ENCODE measurements at regions not wholly inside any gene's neighbourhood (a gene's known extent, or its start where the extent isn't known, plus 50 kb on each side); places are given as distances from the start of the nearest gene placed in this dataset.

DNA sequence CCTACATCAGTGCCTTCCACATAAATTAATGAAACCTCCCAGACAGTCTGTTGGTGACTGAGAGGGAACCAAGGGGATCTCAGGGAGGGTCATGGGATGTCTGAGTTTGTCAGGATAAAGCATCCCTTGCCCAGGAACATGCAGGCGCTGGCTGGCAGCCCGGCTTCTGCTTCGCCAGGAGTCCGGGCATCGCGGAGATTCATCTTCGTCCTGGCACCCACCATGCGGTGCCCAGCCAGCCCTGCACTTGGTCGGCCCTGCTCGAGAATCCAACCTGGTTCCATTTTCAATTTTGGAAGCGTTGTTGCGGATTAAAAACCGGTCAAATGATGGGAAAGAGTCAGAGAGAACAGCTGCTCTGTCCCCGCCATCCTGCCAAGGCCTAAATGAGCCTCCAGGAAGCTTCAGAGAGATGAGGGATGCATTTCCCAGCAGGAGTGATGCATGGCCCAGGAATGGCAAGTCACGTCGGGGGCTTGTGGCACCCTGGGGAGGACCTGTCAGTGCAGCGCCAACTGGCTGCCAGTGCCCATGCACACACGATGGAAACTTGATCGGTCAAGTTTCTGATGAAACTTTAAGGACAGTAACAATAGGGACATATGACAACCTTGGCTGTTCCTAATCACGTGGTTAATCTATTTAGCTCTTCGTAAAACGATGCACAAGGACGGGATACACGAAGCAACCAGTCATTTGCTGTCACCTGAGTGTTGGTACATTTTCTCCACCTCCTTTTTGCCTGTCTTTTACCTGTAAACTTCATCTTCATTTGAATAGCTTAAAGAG, 260.8 kb upstream of the MKI67 start:
- H4K20me1 ChIP-seq (ENCODE audit: control insufficient read depth, insufficient read depth, low read depth, low read length): no peaks in the 10 kb centered on the region
- no peaks in the 10 kb centered on the region for H3K36me3 ChIP-seq (ENCODE audit: control insufficient read depth, low read length)
- H3K4me3 ChIP-seq (ENCODE audit: low read length): no peak overlapping the region
- no peaks in the 10 kb centered on the region for H3K4me1 ChIP-seq (ENCODE audit: control insufficient read depth, low read length)
- TF ChIP-seq EZH2phosphoT487 (IDR thresholded peaks at IDR 0.05; ENCODE audit: borderline replicate concordance, low read length): no peak
- TF ChIP-seq, protein P1, sequence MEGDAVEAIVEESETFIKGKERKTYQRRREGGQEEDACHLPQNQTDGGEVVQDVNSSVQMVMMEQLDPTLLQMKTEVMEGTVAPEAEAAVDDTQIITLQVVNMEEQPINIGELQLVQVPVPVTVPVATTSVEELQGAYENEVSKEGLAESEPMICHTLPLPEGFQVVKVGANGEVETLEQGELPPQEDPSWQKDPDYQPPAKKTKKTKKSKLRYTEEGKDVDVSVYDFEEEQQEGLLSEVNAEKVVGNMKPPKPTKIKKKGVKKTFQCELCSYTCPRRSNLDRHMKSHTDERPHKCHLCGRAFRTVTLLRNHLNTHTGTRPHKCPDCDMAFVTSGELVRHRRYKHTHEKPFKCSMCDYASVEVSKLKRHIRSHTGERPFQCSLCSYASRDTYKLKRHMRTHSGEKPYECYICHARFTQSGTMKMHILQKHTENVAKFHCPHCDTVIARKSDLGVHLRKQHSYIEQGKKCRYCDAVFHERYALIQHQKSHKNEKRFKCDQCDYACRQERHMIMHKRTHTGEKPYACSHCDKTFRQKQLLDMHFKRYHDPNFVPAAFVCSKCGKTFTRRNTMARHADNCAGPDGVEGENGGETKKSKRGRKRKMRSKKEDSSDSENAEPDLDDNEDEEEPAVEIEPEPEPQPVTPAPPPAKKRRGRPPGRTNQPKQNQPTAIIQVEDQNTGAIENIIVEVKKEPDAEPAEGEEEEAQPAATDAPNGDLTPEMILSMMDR (IDR thresholded peaks at IDR 0.05; ENCODE audit: low read depth, low read length, poor library complexity, severe bottlenecking): no peak
- no peaks in the 10 kb centered on the region for H3K9me2 ChIP-seq (replicated peaks; ENCODE audit: control insufficient read depth, low read length)
- H3K9me3 ChIP-seq (ENCODE audit: control insufficient read depth, insufficient read depth, low read length): no peaks in the 10 kb centered on the region
- no peaks in the 10 kb centered on the region for H3K79me2 ChIP-seq (ENCODE audit: control insufficient read depth, low read length)
- H3K4me2 ChIP-seq (ENCODE audit: low read length): no peak overlapping the region
- no peaks in the 10 kb centered on the region for H3F3A ChIP-seq (ENCODE audit: control insufficient read depth, insufficient read depth)
- no peaks in the 10 kb centered on the region for H3K27me3 ChIP-seq (ENCODE audit: control insufficient read depth, low read length)
- no peak overlapping the region for H3K27ac ChIP-seq (ENCODE audit: low read depth, low read length)

DNA sequence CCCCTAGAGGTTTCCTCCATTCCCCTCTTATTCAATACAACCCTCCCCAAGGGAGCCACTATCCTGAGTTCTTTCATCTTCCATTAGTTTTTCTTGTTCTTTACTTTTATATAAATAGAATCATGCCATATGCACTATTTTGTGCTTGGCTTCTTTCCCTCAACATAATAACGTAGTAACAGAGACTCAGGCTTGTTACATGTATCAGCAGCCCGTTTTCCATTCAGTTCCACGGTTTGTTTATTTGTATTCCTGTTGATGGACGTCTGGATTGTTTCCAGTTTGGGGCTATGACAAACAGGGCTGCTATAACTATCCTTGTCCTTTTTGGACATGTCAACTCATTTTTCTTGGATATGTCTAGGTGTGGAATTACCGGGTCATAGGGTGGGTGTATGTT, 264.4 kb upstream of the MKI67 start:
- Histone ChIP-seq H3K4me3 (ENCODE audit: low read length) (no peak overlapping the region), H3K9me2 (replicated peaks; ENCODE audit: control insufficient read depth, low read length) (no peaks in the 10 kb centered on the region), H4K20me1 (ENCODE audit: control insufficient read depth, insufficient read depth, low read depth, low read length) (no peaks in the 10 kb centered on the region), H3F3A (ENCODE audit: control insufficient read depth, insufficient read depth) (no peaks in the 10 kb centered on the region), H3K4me1 (ENCODE audit: control insufficient read depth, low read length) (no peaks in the 10 kb centered on the region), H3K79me2 (ENCODE audit: control insufficient read depth, low read length) (no peaks in the 10 kb centered on the region), H3K36me3 (ENCODE audit: control insufficient read depth, low read length) (no peaks in the 10 kb centered on the region), H3K9me3 (ENCODE audit: control insufficient read depth, insufficient read depth, low read length) (no peaks in the 10 kb centered on the region), H3K27me3 (ENCODE audit: control insufficient read depth, low read length) (no peaks in the 10 kb centered on the region), H3K4me2 (ENCODE audit: low read length) (no peak overlapping the region), H3K27ac (ENCODE audit: low read depth, low read length) (no peak overlapping the region)
- TF ChIP-seq, protein P1 (IDR thresholded peaks at IDR 0.05; ENCODE audit: low read depth, low read length, poor library complexity, severe bottlenecking): no peak
- TF ChIP-seq EZH2phosphoT487 (IDR thresholded peaks at IDR 0.05; ENCODE audit: borderline replicate concordance, low read length): no peak

DNA sequence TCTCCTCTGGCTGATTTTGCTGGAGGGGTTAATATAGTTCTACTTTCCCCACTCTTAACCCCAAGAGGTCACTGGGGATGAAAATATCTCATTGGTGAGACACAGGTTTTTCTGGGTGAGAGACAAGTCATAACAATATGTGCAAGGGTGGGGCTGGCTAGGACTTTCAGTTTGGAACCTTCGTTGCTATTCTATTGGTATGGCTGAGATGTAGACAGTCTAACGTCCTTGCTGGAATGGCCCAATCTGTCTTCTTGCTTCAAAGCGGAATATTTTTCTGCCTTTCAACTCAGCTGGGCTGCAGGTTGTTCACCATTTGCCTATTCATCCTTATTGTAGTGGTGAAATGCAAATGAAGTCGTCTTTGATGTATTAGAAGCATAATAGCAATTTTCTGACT, 267.3 kb upstream of the MKI67 start:
- Histone ChIP-seq H3K36me3 (ENCODE audit: control insufficient read depth, low read length) (no peaks in the 10 kb centered on the region), H3K79me2 (ENCODE audit: control insufficient read depth, low read length) (no peaks in the 10 kb centered on the region), H4K20me1 (ENCODE audit: control insufficient read depth, insufficient read depth, low read depth, low read length) (no peaks in the 10 kb centered on the region), H3K4me1 (ENCODE audit: control insufficient read depth, low read length) (no peaks in the 10 kb centered on the region), H3K27ac (ENCODE audit: low read depth, low read length) (no peak overlapping the region), H3K9me3 (ENCODE audit: control insufficient read depth, insufficient read depth, low read length) (no peaks in the 10 kb centered on the region), H3K4me3 (ENCODE audit: low read length) (no peak overlapping the region), H3K4me2 (ENCODE audit: low read length) (no peak overlapping the region), H3K27me3 (ENCODE audit: control insufficient read depth, low read length) (no peaks in the 10 kb centered on the region), H3F3A (ENCODE audit: control insufficient read depth, insufficient read depth) (no peaks in the 10 kb centered on the region), H3K9me2 (replicated peaks; ENCODE audit: control insufficient read depth, low read length) (no peaks in the 10 kb centered on the region)
- TF ChIP-seq EZH2phosphoT487 (IDR thresholded peaks at IDR 0.05; ENCODE audit: borderline replicate concordance, low read length): no peak
- TF ChIP-seq, protein P1 (IDR thresholded peaks at IDR 0.05; ENCODE audit: low read depth, low read length, poor library complexity, severe bottlenecking): no peak

All from DOHH2 (cell line).